Chondrocyte (in vitro differentiated cells): ENCODE measurements at regions not wholly inside any gene's neighbourhood (a gene's known extent, or its start where the extent isn't known, plus 50 kb on each side); places are given as distances from the start of the nearest gene placed in this dataset.

Source experiments
- DNase-seq: peaks from one replicate; pipeline ENCODE4 v3.0.0; 2021; ENCODE audit warnings: mixed read lengths, low spot score
- H3K27ac Mint-ChIP-seq: one replicate; pipeline ENCODE4 v1.8.0; 2021; ENCODE audit warnings: mild to moderate bottlenecking, moderate library complexity, mixed read lengths; ENCODE audit not compliant: unreplicated experiment
- H3K27me3 Mint-ChIP-seq: 2 replicates; pipeline ENCODE4 v1.8.0; 2021; ENCODE audit warnings: low read depth, mixed read lengths
- H3K36me3 Mint-ChIP-seq: 2 replicates; pipeline ENCODE4 v1.8.0; 2021; ENCODE audit warnings: low read depth, mixed read lengths
- H3K4me1 Mint-ChIP-seq: 2 replicates; pipeline ENCODE4 v1.8.0; 2021; ENCODE audit warnings: low read depth, mild to moderate bottlenecking, mixed read lengths
- H3K4me3 Mint-ChIP-seq: one replicate; pipeline ENCODE4 v1.8.0; 2021; ENCODE audit warnings: mild to moderate bottlenecking, moderate library complexity, mixed read lengths; ENCODE audit not compliant: unreplicated experiment
- H3K9me3 Mint-ChIP-seq: 2 replicates; pipeline ENCODE4 v1.8.0; 2021; ENCODE audit warnings: low read depth, mixed read lengths
- CTCF ChIP-seq: fragments of 200-600 bp; sonication (generic); IDR thresholded peaks from 2 replicates; pipeline ENCODE4 v1.5.0; 2021; ENCODE audit warnings: antibody characterized with exemption, mild to moderate bottlenecking, moderate library complexity

GRCh38 chrX:115399306-115399705, 109.8 kb downstream of the LUZP4 start:
- Mint-ChIP-seq H3K9me3 (peaks cover 3% of the 10 kb centered on the region), H3K4me3 (no peak overlapping the region), H3K27me3 (no peaks in the 10 kb centered on the region), H3K4me1 (peaks cover 20% of the 10 kb centered on the region), H3K36me3 (no peaks in the 10 kb centered on the region), H3K27ac (no peak overlapping the region)
- DNase-seq: no peak
- no peak for TF ChIP-seq CTCF

GRCh38 chrX:115400960-115401359, 111.4 kb downstream of the LUZP4 start:
- TF ChIP-seq CTCF: no peak
- no peaks in the 10 kb centered on the region for H3K36me3 Mint-ChIP-seq
- peaks cover 27% of the 10 kb centered on the region for H3K4me1 Mint-ChIP-seq
- no peak for DNase-seq
- H3K27me3 Mint-ChIP-seq: no peaks in the 10 kb centered on the region
- H3K27ac Mint-ChIP-seq: peak overlapping the region; percentile 4
- H3K9me3 Mint-ChIP-seq: peaks cover 3% of the 10 kb centered on the region
- no peak overlapping the region for H3K4me3 Mint-ChIP-seq

GRCh38 chrX:115402299-115402698, 112.8 kb downstream of the LUZP4 start:
- TF ChIP-seq CTCF: no peak
- no peak for DNase-seq
- Mint-ChIP-seq H3K27me3 (no peaks in the 10 kb centered on the region), H3K4me1 (peaks cover 27% of the 10 kb centered on the region), H3K4me3 (no peak overlapping the region), H3K27ac (no peak overlapping the region), H3K36me3 (no peaks in the 10 kb centered on the region), H3K9me3 (peaks cover 3% of the 10 kb centered on the region)

GRCh38 chrX:115408771-115409400, 119.4 kb downstream of the LUZP4 start:
- no peak for DNase-seq
- no peaks in the 10 kb centered on the region for H3K36me3 Mint-ChIP-seq
- H3K4me1 Mint-ChIP-seq: peaks cover 21% of the 10 kb centered on the region
- H3K9me3 Mint-ChIP-seq: no peaks in the 10 kb centered on the region
- no peak overlapping the region for H3K27ac Mint-ChIP-seq
- no peak for TF ChIP-seq CTCF
- no peak overlapping the region for H3K4me3 Mint-ChIP-seq
- H3K27me3 Mint-ChIP-seq: no peaks in the 10 kb centered on the region

- Mint-ChIP-seq H3K27me3 (no peaks in the 10 kb centered on the region), H3K36me3 (no peaks in the 10 kb centered on the region), H3K4me1 (peaks cover 21% of the 10 kb centered on the region), H3K27ac (no peak overlapping the region), H3K4me3 (no peak overlapping the region), H3K9me3 (no peaks in the 10 kb centered on the region)
- DNase-seq: no peak
- TF ChIP-seq CTCF: no peak
Measured at GRCh38 chrX:115409551-115409950, 120.0 kb downstream of the LUZP4 start.
